ENCODE measurements at regions not wholly inside any gene's neighbourhood (a gene's known extent, or its start where the extent isn't known, plus 50 kb on each side); places are given as distances from the start of the nearest gene placed in this dataset.

DNA sequence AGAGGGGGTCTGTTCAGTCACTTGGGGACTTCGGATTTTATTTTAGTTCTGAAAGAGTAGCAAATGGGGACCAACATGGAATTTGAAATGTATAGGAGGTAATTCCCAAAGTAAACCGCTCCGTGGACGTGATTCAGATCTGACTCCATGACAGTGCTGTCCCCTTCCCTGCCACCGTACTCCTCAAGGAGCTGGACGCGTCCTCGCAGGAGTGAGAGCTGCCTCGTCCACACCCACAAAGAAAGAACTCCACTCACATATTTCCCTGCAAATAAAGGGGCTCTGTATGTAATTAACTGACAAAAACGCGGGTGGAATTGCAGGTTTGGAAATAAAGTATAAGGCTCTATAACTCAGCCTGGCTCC is 183.6 kb downstream of the ETS2 start:
- Histone ChIP-seq H3K36me3 (no peaks in the 10 kb centered on the region), H3K4me3 (no peak overlapping the region), H3K27ac (peak overlapping the region; percentile 60 to 63), H3K4me1 (peaks cover 9 to 22% of the 10 kb centered on the region in 2 donors), H3K27me3 (no peaks in the 10 kb centered on the region), H3K9me3 (no peaks in the 10 kb centered on the region)
- intact Hi-C loops (cut with DNase I; ENCODE audit: low total_unique reads) = no loop called here
- no peak for DNase-seq
- TF ChIP-seq POLR2A (IDR thresholded peaks at IDR 0.05) = no peak
- TF ChIP-seq, protein P1, sequence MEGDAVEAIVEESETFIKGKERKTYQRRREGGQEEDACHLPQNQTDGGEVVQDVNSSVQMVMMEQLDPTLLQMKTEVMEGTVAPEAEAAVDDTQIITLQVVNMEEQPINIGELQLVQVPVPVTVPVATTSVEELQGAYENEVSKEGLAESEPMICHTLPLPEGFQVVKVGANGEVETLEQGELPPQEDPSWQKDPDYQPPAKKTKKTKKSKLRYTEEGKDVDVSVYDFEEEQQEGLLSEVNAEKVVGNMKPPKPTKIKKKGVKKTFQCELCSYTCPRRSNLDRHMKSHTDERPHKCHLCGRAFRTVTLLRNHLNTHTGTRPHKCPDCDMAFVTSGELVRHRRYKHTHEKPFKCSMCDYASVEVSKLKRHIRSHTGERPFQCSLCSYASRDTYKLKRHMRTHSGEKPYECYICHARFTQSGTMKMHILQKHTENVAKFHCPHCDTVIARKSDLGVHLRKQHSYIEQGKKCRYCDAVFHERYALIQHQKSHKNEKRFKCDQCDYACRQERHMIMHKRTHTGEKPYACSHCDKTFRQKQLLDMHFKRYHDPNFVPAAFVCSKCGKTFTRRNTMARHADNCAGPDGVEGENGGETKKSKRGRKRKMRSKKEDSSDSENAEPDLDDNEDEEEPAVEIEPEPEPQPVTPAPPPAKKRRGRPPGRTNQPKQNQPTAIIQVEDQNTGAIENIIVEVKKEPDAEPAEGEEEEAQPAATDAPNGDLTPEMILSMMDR (IDR thresholded peaks at IDR 0.05) = no peak

- Histone ChIP-seq H3K9me3 (no peaks in the 10 kb centered on the region), H3K36me3 (no peaks in the 10 kb centered on the region), H3K4me3 (no peak overlapping the region), H3K27ac (peak overlapping the region; percentile 60 to 63), H3K27me3 (no peaks in the 10 kb centered on the region), H3K4me1 (peaks cover 9 to 22% of the 10 kb centered on the region in 2 donors)
- intact Hi-C loops (cut with DNase I; ENCODE audit: low total_unique reads) = no loop called here
- TF ChIP-seq, protein P1 (IDR thresholded peaks at IDR 0.05) = no peak
- DNase-seq = no peak
Measured at GRCh38 chr21:38988509-38989378, 183.0 kb downstream of the ETS2 start.

DNA sequence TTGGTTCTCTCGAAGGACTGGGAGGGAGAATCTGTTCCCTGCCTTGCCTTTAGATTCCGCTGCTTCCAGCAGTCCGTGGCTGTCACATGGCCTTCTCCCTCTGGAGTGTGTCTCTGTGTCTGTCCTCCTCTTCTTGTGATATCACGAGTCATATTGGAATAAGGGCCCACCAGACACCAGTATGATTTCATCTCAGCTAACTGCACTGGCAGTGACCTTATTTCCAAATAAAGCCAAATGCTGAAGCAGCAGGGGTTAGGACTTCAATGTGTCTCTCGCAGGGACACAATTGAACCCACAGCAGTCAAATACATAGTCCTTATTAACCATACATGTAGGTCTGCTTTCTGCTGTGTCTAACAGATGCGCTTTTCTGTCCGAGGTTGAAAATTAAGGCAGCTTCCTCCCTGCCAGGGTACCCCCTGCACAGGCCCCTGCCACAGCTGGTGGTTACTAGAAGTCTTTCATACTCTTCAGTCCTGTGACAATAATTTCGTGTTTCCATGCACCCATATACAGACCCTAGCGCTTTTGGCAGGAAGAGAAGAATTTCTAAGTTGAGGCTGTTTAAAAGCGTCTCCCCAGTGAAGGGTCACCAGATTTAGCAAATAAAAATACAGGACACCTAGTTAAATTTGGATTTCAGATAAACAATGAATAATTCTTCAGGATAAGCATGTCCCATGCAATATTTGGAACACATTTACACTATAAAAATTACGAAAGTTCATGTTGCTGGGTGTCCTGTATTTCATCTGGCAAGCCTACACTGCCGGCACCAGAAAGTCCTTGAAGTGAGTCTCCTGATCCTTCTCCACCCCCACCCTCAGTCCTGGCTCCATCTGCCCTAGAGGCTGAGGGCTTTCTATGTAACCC is 182.1 kb downstream of the ETS2 start:
- H3K4me1 ChIP-seq = peaks cover 9 to 22% of the 10 kb centered on the region in 2 donors
- H3K36me3 ChIP-seq = no peaks in the 10 kb centered on the region
- no peak overlapping the region for H3K4me3 ChIP-seq
- no peak for DNase-seq
- H3K27ac ChIP-seq = peak overlapping the region in 1 of 2 donors; percentile 27
- no peaks in the 10 kb centered on the region for H3K27me3 ChIP-seq
- no peak for TF ChIP-seq POLR2A (IDR thresholded peaks at IDR 0.05)
- TF ChIP-seq, protein P1 (IDR thresholded peaks at IDR 0.05) = no peak
- H3K9me3 ChIP-seq = no peaks in the 10 kb centered on the region
- intact Hi-C loops (cut with DNase I; ENCODE audit: low total_unique reads) = no loop called here

GRCh38 chr21:38986806-38987632 is 181.3 kb downstream of the ETS2 start:
- DNase-seq = no peak
- Histone ChIP-seq H3K9me3 (no peaks in the 10 kb centered on the region), H3K36me3 (no peaks in the 10 kb centered on the region), H3K4me3 (no peak overlapping the region), H3K27ac (no peak overlapping the region), H3K4me1 (peaks cover 9 to 22% of the 10 kb centered on the region in 2 donors), H3K27me3 (no peaks in the 10 kb centered on the region)
- TF ChIP-seq POLR2A (IDR thresholded peaks at IDR 0.05) = no peak
- TF ChIP-seq, protein P1 (IDR thresholded peaks at IDR 0.05) = no peak
- intact Hi-C loops (cut with DNase I; ENCODE audit: low total_unique reads) = no loop called here
